ENCODE measurements at regions not wholly inside any gene's neighbourhood (a gene's known extent, or its start where the extent isn't known, plus 50 kb on each side); places are given as distances from the start of the nearest gene placed in this dataset.

DNA sequence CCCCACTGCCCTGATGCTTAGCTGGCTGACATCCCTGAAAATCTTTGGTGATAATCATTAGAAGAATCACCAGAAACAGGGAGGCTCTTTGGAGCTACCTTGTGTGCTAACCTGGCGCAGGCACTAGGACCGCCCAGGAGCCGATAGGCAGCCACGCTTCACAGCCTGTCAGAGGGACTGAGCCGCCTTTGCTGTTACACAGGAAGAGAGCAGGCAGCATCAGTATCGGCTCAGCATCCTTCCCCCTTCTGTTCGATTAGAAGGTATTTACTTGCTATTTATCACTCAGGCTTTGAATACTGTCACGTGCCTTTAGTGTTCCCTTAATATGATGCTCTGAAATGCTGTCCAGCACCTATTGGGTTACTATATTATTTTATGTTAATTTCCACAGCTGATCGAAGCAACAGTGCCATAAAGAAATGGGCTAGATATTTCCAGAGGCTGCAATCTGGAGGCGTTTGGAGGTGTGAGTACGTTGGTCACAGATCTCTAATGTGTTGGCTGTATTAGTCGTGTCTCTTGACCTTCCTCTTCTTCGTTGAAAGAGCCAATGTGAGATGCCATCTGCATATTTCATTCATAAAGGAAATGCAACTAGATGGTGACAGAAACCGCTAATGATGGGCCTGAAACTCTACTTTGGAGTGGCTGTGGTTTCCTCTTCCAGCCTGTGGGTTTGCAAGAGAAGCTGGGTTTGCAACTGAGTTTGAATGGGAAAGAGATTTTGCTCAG is 110.4 kb upstream of the RAB27B start:
- DNase-seq (ENCODE audit: low read depth): peak; percentile 9

DNA sequence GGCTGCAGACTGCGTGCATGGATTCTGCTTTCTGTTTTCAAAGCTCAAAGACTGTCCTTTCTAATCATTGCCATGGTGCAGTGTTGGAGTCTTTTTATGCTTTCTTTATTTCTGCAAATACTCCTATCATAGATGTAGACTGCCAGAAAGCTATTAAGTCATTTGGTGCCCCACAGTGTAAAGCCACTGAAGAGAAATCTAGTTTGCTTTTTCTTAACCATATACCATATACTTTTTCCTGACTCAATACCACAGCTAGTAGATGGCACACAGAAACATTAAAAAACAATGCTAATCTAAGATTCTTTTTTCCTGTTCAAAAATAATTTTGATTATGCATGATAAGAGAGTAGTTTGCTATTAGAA is 109.9 kb upstream of the RAB27B start:
- DNase-seq (ENCODE audit: low read depth): no peak

- DNase-seq (ENCODE audit: low read depth): no peak
Observed at GRCh38 chr18:54720620-54721019, 107.7 kb upstream of the RAB27B start.

DNA sequence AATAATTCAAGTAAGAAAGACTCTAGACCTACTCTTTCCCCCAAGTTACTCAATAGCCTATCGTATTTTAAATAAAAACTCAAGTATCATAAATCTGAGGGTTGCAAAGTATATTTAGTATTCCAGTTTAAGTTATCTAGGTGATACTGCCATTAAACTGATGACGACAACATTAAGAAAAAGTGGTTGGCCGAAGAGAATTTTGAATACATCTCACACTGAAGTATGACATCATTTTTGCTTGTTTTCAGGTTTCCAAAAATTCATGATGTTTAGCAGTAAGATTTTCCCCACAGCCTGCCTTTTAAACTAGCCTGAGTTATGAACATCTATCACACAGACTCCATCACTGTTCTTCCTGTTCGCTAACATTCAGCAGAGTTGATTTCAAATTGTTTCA is 102.1 kb upstream of the RAB27B start:
- no peak for DNase-seq (ENCODE audit: low read depth)

GRCh38 chr18:54734059-54734458 is 94.2 kb upstream of the RAB27B start:
- no peak for DNase-seq (ENCODE audit: low read depth)

GRCh38 chr18:54736981-54737380 is 91.3 kb upstream of the RAB27B start:
- no peak for DNase-seq (ENCODE audit: low read depth)

GRCh38 chr18:54737986-54738385 is 90.3 kb upstream of the RAB27B start:
- DNase-seq (ENCODE audit: low read depth): no peak

- DNase-seq (ENCODE audit: low read depth): no peak
Observed at GRCh38 chr18:54739476-54739875, 88.8 kb upstream of the RAB27B start.

- DNase-seq (ENCODE audit: low read depth): no peak
Observed at GRCh38 chr18:54740136-54740846, 88.0 kb upstream of the RAB27B start.

- no peak for DNase-seq (ENCODE audit: low read depth)
Observed at GRCh38 chr18:54742120-54742519, 86.2 kb upstream of the RAB27B start.

- DNase-seq (ENCODE audit: low read depth): no peak
Observed at GRCh38 chr18:54742659-54743604, 85.3 kb upstream of the RAB27B start.

GRCh38 chr18:54743605-54743995 is 84.7 kb upstream of the RAB27B start:
- DNase-seq (ENCODE audit: low read depth): no peak

DNA sequence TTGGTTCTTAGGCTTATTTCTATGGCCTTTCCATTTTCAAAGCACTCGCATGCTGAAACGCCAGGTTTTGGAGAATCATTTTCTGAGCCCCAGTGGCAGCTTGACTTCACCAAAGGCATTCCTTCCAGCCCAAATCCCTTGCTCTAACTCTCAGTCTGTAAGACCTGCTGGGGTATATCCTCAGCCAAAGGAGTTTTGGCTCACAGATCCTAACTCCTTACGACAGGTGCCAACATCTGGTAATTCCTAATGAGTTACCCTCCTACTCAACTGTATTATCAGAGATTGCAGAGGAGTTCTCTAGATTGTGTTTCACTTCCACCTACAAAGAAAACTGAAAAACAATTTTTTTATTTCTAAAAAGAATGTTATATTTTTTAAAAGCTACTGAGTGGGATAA is 79.0 kb upstream of the RAB27B start:
- no peak for DNase-seq (ENCODE audit: low read depth)

DNA sequence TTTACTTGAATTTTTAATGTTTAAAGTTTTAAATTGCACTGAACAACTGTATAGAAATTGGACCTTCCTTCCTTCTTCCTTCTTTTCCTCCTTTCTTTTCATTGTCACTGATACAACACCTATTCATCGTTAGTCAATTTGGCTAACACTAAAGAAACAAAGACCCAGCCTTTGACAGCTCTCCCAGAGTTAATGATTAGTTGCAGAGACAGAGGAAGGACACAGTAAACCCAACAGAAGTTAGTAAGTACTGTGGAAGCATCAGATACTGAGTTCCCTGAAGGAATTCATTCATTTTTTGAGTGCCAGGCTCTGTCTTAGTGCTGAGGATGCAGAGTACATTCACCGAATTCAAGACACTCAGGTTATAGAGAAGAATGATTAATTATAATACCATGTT is 77.9 kb upstream of the RAB27B start:
- DNase-seq (ENCODE audit: low read depth): no peak

GRCh38 chr18:54752185-54752584 is 76.1 kb upstream of the RAB27B start:
- DNase-seq (ENCODE audit: low read depth): no peak

GRCh38 chr18:54755456-54755855 is 72.8 kb upstream of the RAB27B start:
- DNase-seq (ENCODE audit: low read depth): no peak

DNA sequence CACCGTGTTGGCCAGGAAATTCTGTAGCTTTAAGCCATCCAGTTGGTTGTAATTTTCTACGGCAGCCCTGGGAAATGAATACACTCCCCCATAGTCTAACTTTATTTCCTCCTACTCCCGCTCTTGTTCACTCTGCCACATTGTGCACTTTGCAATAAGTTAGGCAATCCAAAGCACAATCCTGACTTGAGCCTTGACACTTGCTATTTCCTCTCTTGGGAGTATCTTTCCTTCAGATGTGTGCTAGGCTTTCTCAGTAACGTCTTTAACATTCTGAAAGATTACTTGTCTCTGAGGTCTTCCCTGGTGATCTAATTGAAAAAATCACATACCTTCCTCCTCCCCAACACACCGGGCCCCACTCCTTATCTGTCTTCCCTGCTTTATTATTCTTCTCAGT is 65.9 kb upstream of the RAB27B start:
- DNase-seq (ENCODE audit: low read depth): no peak

GRCh38 chr18:54764786-54765185 is 63.5 kb upstream of the RAB27B start:
- DNase-seq (ENCODE audit: low read depth): no peak

DNA sequence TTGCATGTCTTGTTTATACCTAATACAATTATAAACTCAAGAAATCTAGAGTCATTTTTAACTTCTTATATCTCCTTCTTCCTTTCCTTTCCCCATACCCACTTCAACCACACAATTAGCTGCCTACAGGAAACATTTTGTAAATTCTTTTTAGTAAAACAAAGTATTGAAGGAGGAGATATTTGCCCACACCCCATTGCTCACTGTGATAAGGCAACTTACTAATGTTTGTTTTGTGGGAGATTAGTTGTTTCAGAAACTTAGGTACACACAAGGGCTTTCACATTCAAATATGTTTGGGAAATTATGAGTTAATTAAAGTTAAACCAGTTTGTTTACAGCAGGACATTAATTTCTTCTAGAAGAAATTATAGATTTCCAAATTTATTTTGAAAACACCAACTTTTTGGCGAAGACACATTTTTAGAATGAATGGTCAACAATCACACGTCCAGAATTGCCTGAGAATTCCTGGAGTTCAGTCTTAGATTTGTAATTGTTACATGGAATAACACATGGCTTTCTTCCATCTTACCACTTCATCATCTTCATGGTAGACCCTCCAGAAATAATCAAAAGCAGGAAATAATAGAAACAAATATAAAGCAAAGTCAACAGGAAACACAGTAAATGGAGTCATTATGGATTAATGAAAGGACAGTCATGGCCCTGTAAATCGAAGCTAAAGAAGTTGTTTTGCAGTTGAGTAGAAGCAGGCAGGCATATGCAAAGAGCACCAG is 62.5 kb upstream of the RAB27B start:
- no peak for DNase-seq (ENCODE audit: low read depth)

- no peak for DNase-seq (ENCODE audit: low read depth)
Observed at GRCh38 chr18:54766634-54767033, 61.6 kb upstream of the RAB27B start.

DNA sequence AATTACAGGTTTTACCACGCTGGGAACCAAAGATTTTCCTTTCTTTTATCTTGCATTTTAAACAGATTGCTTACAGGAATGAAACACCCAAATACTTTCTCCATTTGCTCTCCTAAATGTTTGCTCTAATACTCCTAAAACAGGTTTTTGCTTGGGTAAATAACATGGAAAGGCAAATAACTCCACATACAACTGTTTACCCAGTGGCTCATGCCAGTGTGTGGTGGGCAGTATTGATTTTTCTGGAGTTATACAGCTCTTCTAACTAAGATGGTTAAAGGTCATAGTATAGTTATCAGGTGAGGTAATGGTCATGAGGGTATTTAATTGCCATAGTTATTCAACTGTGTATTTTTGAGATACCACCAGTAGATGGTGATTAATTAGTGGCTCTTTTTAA is 61.2 kb upstream of the RAB27B start:
- no peak for DNase-seq (ENCODE audit: low read depth)
